GM12892 (cell line): ENCODE measurements at regions not wholly inside any gene's neighbourhood (a gene's known extent, or its start where the extent isn't known, plus 50 kb on each side); places are given as distances from the start of the nearest gene placed in this dataset.
"Not testable (repeated sequence)": the region's sequence is repeated elsewhere in the genome, so short reads cannot be mapped to it uniquely, and the experiment has no call there.

Source experiments
- POLR2A ChIP-seq: IDR thresholded peaks from 2 replicates; pipeline ENCODE4 v1.6.1; 2011; ENCODE audit warnings: low read depth, low read length, control low read depth
- POLR2AphosphoS5 ChIP-seq: IDR thresholded peaks from 2 replicates; pipeline ENCODE4 v1.6.1; 2011; ENCODE audit warnings: low read depth, low read length, control low read depth
- TAF1 ChIP-seq: IDR thresholded peaks from 2 replicates; pipeline ENCODE4 v1.6.1; 2011; ENCODE audit warnings: low read depth, mild to moderate bottlenecking, control low read depth, low read length, borderline replicate concordance

DNA sequence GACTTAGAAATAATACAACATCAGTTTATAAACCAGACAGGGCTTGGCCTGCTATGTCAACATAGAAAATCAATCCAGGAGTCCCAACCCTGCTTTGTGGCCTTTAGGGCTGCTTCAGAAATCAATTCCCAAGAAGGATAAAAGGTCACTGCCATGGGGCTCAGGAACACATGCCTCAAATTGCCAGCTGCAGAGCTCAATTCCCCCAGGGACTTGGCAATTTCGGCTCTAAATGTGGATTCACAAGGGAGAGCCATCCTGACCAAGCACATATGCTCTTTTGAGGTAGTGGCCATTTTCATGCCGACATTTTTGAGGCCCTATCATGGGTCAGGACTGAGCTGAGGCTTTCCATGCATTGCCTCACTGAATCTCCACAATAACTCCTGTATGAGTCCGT, 97.5 kb downstream of the SPDYE17 start:
- TF ChIP-seq POLR2AphosphoS5, TAF1, POLR2A: not testable (repeated sequence)
